ENCODE measurements at regions not wholly inside any gene's neighbourhood (a gene's known extent, or its start where the extent isn't known, plus 50 kb on each side); places are given as distances from the start of the nearest gene placed in this dataset.

- no peak for DNase-seq (ENCODE audit: low read depth in 4 of 4, low spot score in 3 of 4)
These were observed 85.0 kb downstream of the ADRA2C start for GRCh38 chr4:3851211-3851610.

GRCh38 chr4:3851881-3852280 is 85.7 kb downstream of the ADRA2C start:
- no peak for DNase-seq (ENCODE audit: low read depth in 4 of 4, low spot score in 3 of 4)

GRCh38 chr4:3852309-3852708 is 86.1 kb downstream of the ADRA2C start:
- no peak for DNase-seq (ENCODE audit: low read depth in 4 of 4, low spot score in 3 of 4)

- no peak for DNase-seq (ENCODE audit: low read depth in 4 of 4, low spot score in 3 of 4)
These were observed 86.5 kb downstream of the ADRA2C start for GRCh38 chr4:3852711-3853110.

GRCh38 chr4:3853388-3854035 is 87.3 kb downstream of the ADRA2C start:
- no peak for DNase-seq (ENCODE audit: low read depth in 4 of 4, low spot score in 3 of 4)

GRCh38 chr4:3854661-3855060 is 88.5 kb downstream of the ADRA2C start:
- no peak for DNase-seq (ENCODE audit: low read depth in 4 of 4, low spot score in 3 of 4)

GRCh38 chr4:3855646-3856045 is 89.5 kb downstream of the ADRA2C start:
- DNase-seq (ENCODE audit: low read depth in 4 of 4, low spot score in 3 of 4), result no peak

GRCh38 chr4:3856604-3857204 is 90.5 kb downstream of the ADRA2C start:
- DNase-seq (ENCODE audit: low read depth in 4 of 4, low spot score in 3 of 4), result no peak

GRCh38 chr4:3857269-3857926 is 91.2 kb downstream of the ADRA2C start:
- no peak for DNase-seq (ENCODE audit: low read depth in 4 of 4, low spot score in 3 of 4)

- no peak for DNase-seq (ENCODE audit: low read depth in 4 of 4, low spot score in 3 of 4)
These were observed 92.0 kb downstream of the ADRA2C start for GRCh38 chr4:3858046-3858730.

GRCh38 chr4:3858765-3859388 is 92.7 kb downstream of the ADRA2C start:
- DNase-seq (ENCODE audit: low read depth in 4 of 4, low spot score in 3 of 4), result no peak

- DNase-seq (ENCODE audit: low read depth in 4 of 4, low spot score in 3 of 4), result no peak
These were observed 93.4 kb downstream of the ADRA2C start for GRCh38 chr4:3859571-3859970.

- DNase-seq (ENCODE audit: low read depth in 4 of 4, low spot score in 3 of 4), result no peak
These were observed 94.1 kb downstream of the ADRA2C start for GRCh38 chr4:3860061-3860912.

- no peak for DNase-seq (ENCODE audit: low read depth in 4 of 4, low spot score in 3 of 4)
These were observed 94.9 kb downstream of the ADRA2C start for GRCh38 chr4:3860913-3861636.

GRCh38 chr4:3861720-3862639 is 95.8 kb downstream of the ADRA2C start:
- DNase-seq (ENCODE audit: low read depth in 4 of 4, low spot score in 3 of 4), result no peak

- no peak for DNase-seq (ENCODE audit: low read depth in 4 of 4, low spot score in 3 of 4)
These were observed 96.6 kb downstream of the ADRA2C start for GRCh38 chr4:3862640-3863420.

- no peak for DNase-seq (ENCODE audit: low read depth in 4 of 4, low spot score in 3 of 4)
These were observed 97.9 kb downstream of the ADRA2C start for GRCh38 chr4:3863841-3864741.
